Smooth muscle cell (in vitro differentiated cells): ENCODE measurements at regions not wholly inside any gene's neighbourhood (a gene's known extent, or its start where the extent isn't known, plus 50 kb on each side); places are given as distances from the start of the nearest gene placed in this dataset.

Source experiments
- DNase-seq: peaks from one replicate; lab custom pipeline; 2025; ENCODE audit not compliant: unreplicated experiment; lab: John Stamatoyannopoulos, UW
- H2AFZ ChIP-seq: fragments of 200-600 bp; sonication (generic); 2 replicates; pipeline ENCODE4 v1.6.0; 2016; ENCODE audit warnings: antibody characterized with exemption, low read depth, mild to moderate bottlenecking
- H3F3A ChIP-seq: fragments of 200-600 bp; sonication (generic); 2 replicates; pipeline ENCODE4 v1.6.0; 2017; ENCODE audit warnings: antibody characterized with exemption, low read depth
- H3K27ac ChIP-seq: fragments of 200-600 bp; sonication (generic); 2 replicates; pipeline ENCODE4 v1.5.1; 2016; ENCODE audit warnings: low read depth, mild to moderate bottlenecking
- H3K27me3 ChIP-seq: fragments of 200-600 bp; sonication (generic); 2 replicates; pipeline ENCODE4 v1.6.1; 2016; ENCODE audit warnings: low read depth, mild to moderate bottlenecking
- H3K36me3 ChIP-seq: fragments of 200-600 bp; sonication (generic); 2 replicates; pipeline ENCODE4 v1.5.1; 2016; ENCODE audit warnings: low read depth
- H3K4me1 ChIP-seq: fragments of 200-600 bp; sonication (generic); 2 replicates; pipeline ENCODE4 v1.5.1; 2016; ENCODE audit warnings: low read depth
- H3K4me2 ChIP-seq: fragments of 200-600 bp; sonication (generic); 2 replicates; pipeline ENCODE4 v1.6.0; 2016; ENCODE audit warnings: mild to moderate bottlenecking
- H3K4me3 ChIP-seq: fragments of 200-600 bp; sonication (generic); 2 replicates; pipeline ENCODE4 v1.5.1; 2016; ENCODE audit warnings: mild to moderate bottlenecking
- H3K79me2 ChIP-seq: fragments of 200-600 bp; sonication (generic); 2 replicates; pipeline ENCODE4 v1.6.0; 2016; ENCODE audit warnings: low read depth, mild to moderate bottlenecking
- H3K9ac ChIP-seq: fragments of 200-600 bp; sonication (generic); 2 replicates; pipeline ENCODE4 v1.6.0; 2016; ENCODE audit warnings: low read depth
- H3K9me3 ChIP-seq: fragments of 200-600 bp; sonication (generic); replicated peaks from 2 replicates; pipeline ENCODE4 v1.5.1; 2016; ENCODE audit warnings: low read depth
- H4K20me1 ChIP-seq: fragments of 200-600 bp; sonication (generic); 2 replicates; pipeline ENCODE4 v1.6.0; 2016; ENCODE audit warnings: low read depth
- WGBS: methylation state at CpG from one replicate; pipeline ENCODE4 v1.1.7; 2016; ENCODE audit warnings: low lambda C conversion rate; 5-methylcytosine and 5-hydroxymethylcytosine counted together
- TF ChIP-seq, protein P1 (sequence below): fragments of 200-600 bp; sonication (generic); IDR thresholded peaks from 2 replicates; pipeline ENCODE4 v1.5.1; 2017; ENCODE audit warnings: borderline replicate concordance, mild to moderate bottlenecking, antibody characterized with exemption; ENCODE audit not compliant: insufficient read depth, poor library complexity, severe bottlenecking

DNA sequence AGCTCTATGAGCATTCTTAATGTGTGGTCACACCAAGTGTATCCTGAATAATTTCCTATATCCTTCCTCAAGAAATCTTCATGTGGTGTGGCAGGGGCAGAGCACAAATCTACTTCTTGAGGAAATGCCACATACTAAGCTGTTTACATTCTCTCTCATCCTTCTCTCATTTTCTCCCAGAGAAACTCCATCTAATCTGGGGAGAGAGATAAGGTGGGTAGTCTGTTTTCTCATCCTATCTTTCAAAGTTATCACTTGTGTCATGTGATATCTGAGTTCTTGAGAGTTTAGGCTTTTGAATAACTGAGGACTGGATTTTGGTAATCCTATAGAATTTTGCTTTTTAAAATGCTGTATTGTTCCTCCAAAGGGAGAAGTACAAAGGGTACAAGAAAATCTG is 141.9 kb upstream of the LRRC7 start:
- Histone ChIP-seq H4K20me1 (no peaks in the 10 kb centered on the region), H3K4me1 (no peaks in the 10 kb centered on the region), H2AFZ (no peak overlapping the region), H3K4me2 (peak overlapping the region; percentile 50), H3K27me3 (no peaks in the 10 kb centered on the region), H3K4me3 (no peak overlapping the region), H3K36me3 (no peaks in the 10 kb centered on the region), H3K9me3 (no peaks in the 10 kb centered on the region), H3K79me2 (no peaks in the 10 kb centered on the region), H3F3A (no peaks in the 10 kb centered on the region), H3K27ac (no peak overlapping the region), H3K9ac (no peak overlapping the region)
- TF ChIP-seq, protein P1, sequence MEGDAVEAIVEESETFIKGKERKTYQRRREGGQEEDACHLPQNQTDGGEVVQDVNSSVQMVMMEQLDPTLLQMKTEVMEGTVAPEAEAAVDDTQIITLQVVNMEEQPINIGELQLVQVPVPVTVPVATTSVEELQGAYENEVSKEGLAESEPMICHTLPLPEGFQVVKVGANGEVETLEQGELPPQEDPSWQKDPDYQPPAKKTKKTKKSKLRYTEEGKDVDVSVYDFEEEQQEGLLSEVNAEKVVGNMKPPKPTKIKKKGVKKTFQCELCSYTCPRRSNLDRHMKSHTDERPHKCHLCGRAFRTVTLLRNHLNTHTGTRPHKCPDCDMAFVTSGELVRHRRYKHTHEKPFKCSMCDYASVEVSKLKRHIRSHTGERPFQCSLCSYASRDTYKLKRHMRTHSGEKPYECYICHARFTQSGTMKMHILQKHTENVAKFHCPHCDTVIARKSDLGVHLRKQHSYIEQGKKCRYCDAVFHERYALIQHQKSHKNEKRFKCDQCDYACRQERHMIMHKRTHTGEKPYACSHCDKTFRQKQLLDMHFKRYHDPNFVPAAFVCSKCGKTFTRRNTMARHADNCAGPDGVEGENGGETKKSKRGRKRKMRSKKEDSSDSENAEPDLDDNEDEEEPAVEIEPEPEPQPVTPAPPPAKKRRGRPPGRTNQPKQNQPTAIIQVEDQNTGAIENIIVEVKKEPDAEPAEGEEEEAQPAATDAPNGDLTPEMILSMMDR, result no peak
- DNase-seq, result no peak

DNA sequence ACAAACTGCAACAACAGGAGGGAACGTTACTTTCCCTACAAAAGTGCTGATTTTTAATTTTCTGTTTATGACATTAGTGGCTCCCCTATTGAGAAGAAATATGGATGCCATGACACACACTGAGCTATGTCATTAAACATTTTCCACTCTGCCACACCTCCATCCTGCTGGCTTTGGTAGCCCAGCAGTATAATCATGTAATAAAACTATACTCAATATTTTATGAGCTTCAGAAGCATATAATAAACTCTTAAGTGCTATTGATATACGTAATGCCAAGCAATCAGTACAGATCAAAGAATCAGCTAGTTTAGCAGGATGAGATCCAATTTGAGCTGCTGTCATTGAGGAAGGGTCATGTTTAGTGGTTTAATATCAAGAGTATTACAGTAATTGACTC is 141.3 kb upstream of the LRRC7 start:
- Histone ChIP-seq H3K27me3 (no peaks in the 10 kb centered on the region), H3F3A (no peaks in the 10 kb centered on the region), H3K4me2 (peak overlapping the region; percentile 50), H3K4me3 (no peak overlapping the region), H2AFZ (no peak overlapping the region), H3K4me1 (no peaks in the 10 kb centered on the region), H3K36me3 (no peaks in the 10 kb centered on the region), H3K79me2 (no peaks in the 10 kb centered on the region), H3K27ac (no peak overlapping the region), H3K9me3 (no peaks in the 10 kb centered on the region), H4K20me1 (no peaks in the 10 kb centered on the region), H3K9ac (no peak overlapping the region)
- DNase-seq, result no peak
- WGBS, result 62% methylated on average over 2 of the region's 2 CpGs
- TF ChIP-seq, protein P1, result no peak

DNA sequence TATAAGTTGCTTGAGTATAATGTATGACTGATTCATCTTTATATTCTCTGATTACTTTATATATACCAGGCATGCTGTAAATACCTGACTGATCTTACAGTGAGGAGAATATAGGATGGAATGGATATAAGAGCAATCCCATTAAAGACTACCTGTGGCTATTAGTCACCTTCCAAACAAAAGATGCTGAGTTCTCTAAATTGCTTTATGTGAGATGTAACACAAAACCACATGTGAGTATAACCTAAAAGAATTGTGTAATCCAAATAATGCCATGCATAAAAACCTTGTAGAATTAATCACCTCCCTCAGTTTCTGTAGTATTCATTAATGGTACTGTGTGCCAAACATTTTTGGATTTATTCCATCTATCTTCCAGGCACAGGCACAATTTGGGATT is 134.6 kb upstream of the LRRC7 start:
- Histone ChIP-seq H4K20me1 (no peaks in the 10 kb centered on the region), H3K4me2 (no peak overlapping the region), H3K9me3 (no peaks in the 10 kb centered on the region), H3K27me3 (no peaks in the 10 kb centered on the region), H3F3A (no peaks in the 10 kb centered on the region), H3K27ac (no peak overlapping the region), H2AFZ (no peak overlapping the region), H3K79me2 (no peaks in the 10 kb centered on the region), H3K36me3 (no peaks in the 10 kb centered on the region), H3K4me3 (no peak overlapping the region), H3K9ac (no peak overlapping the region), H3K4me1 (no peaks in the 10 kb centered on the region)
- TF ChIP-seq, protein P1, result no peak
- DNase-seq, result no peak

DNA sequence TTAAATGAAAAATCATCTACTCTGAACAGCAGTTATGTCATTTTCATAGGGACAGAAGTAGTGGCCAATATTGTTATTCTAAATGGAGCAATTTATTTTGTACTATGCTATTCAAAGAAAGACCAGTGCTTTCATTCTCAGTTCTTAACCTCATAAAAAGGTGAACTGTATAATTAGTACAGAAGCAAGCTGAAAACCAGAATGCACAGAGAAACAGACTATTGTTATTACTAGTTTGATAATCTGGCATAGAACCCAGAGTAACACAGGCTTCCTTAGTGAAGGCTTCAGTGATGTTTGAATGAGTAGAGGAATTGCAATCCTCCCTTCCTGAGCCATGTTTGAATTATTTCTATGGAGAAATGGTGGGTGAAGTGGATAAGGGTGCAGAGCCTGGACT is 131.6 kb upstream of the LRRC7 start:
- Histone ChIP-seq H3F3A (no peaks in the 10 kb centered on the region), H3K4me2 (peak overlapping the region; percentile 47), H3K27me3 (no peaks in the 10 kb centered on the region), H3K4me1 (no peaks in the 10 kb centered on the region), H3K4me3 (no peak overlapping the region), H4K20me1 (no peaks in the 10 kb centered on the region), H2AFZ (no peak overlapping the region), H3K9me3 (no peaks in the 10 kb centered on the region), H3K9ac (no peak overlapping the region), H3K36me3 (no peaks in the 10 kb centered on the region), H3K27ac (no peak overlapping the region), H3K79me2 (no peaks in the 10 kb centered on the region)
- DNase-seq, result no peak
- TF ChIP-seq, protein P1, result no peak
